ENCODE measurements at regions not wholly inside any gene's neighbourhood (a gene's known extent, or its start where the extent isn't known, plus 50 kb on each side); places are given as distances from the start of the nearest gene placed in this dataset.

DNA sequence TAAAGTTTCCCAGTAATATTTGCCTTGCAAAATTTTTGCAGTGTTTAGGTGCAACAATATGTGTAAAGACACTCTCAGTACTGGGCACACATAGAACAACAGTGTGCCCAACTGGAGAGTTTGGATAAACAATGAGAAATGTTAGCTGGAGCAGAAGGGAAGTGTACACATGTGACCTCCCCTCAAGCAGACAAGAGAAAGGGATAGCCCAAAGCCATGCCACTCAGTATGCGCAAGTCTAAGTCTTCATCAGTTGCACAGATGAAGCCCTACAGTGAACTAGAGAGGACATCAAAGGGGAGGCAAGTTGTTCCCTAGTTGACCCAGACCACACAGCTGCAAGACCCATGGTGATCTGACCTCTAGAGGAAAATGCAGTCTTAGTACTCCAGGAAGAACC, 97.9 kb upstream of the CDH11 start:
- DNase-seq (ENCODE audit: low read depth in 3 of 3), result no peak

- no peak for DNase-seq (ENCODE audit: low read depth in 3 of 3)
Observed at GRCh38 chr16:65218348-65218747, 96.5 kb upstream of the CDH11 start.

DNA sequence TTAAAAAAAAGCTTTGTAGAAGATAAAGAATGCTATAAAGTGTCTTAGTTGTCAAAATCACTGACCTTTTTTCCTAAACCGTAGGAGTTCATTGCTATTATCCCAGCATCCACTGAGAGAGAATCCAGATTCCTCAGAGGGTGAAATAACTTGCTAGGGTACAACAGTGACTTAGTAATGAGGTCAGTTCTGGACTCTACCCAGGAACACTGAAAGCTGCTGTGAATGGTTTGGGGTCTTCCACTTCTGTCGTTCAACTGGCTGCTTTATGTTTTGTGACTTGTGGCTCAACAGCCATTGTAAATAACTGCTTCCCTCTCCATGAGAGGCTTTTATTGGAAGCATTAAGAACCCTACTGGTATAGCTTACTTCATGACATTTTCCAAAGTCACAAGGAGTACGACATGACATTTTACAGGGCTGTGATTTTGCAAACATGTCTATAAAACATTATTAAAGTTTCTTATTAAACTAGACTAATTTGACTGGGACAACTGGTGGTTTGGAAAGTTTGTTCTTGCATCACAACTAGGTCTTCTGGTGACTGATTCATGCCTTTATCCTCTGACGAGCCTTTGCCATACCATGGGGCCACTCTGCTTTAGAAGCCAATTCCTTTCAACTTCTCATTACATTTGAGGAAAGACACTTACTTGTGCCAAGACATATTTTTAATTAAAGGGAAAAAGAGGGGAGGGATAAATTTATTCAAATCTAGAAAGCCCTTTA, 92.2 kb upstream of the CDH11 start:
- no peak for DNase-seq (ENCODE audit: low read depth in 3 of 3)

- DNase-seq (ENCODE audit: low read depth in 3 of 3), result no peak
Observed at GRCh38 chr16:65212791-65213190, 90.9 kb upstream of the CDH11 start.

- DNase-seq (ENCODE audit: low read depth in 3 of 3), result no peak
Observed at GRCh38 chr16:65212240-65212639, 90.4 kb upstream of the CDH11 start.

GRCh38 chr16:65202461-65202860, 80.6 kb upstream of the CDH11 start:
- DNase-seq (ENCODE audit: low read depth in 3 of 3), result no peak

GRCh38 chr16:65201511-65201910, 79.6 kb upstream of the CDH11 start:
- DNase-seq (ENCODE audit: low read depth in 3 of 3), result no peak

DNA sequence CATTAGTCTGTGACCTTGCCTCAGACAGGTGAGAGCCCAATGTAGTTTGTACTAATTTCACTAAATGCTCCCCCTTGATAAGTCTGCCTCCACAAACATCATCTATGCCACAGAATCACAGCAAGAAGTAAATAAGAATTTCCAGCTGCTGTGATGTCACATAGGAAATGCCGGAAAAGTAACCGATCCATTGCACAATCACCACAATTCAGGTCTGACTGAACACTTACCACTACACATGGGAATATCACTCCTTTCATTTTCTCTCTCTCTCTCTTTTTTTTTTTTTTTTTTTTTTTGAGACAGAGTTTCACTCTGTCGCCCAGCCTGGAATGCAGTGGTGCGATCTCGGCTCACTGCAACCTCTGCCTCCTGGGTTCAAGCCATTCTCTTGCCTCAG, 79.0 kb upstream of the CDH11 start:
- DNase-seq (ENCODE audit: low read depth in 3 of 3), result no peak

- no peak for DNase-seq (ENCODE audit: low read depth in 3 of 3)
Observed at GRCh38 chr16:65200156-65200773, 78.4 kb upstream of the CDH11 start.

DNA sequence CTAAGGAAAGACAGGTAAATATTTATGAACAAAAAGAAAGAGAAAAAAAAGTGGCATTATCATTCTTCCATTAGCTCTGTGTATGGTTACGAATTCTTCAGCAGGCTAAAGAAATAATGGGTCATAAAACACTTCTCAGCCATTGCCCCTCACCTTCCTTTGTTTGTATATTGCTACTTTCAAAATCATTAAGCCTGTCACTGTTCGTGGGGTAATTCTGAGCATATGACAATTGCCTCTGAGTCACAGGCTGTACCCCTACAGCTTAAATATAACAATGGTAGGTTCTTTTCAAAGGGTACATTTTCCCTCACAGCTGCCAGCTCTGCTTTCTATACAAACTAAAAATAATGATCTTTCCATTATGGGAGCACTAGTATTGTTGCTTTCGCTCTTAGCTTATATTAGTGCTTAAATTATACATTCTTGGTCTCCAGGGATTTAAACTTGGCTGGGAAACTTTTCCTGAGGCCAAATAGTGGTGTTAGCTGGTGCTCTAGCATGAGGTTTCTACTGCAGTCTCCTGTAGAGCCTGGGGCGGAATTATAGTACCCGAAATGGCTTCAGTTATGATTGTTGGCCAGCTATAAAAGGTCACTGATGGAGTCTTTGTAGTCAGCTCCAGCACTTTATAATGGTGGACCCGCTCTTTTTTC, 74.7 kb upstream of the CDH11 start:
- DNase-seq (ENCODE audit: low read depth in 3 of 3), result no peak

- no peak for DNase-seq (ENCODE audit: low read depth in 3 of 3)
Observed at GRCh38 chr16:65195998-65196397, 74.1 kb upstream of the CDH11 start.

- DNase-seq (ENCODE audit: low read depth in 3 of 3), result no peak
Observed at GRCh38 chr16:65185241-65185778, 63.4 kb upstream of the CDH11 start.

DNA sequence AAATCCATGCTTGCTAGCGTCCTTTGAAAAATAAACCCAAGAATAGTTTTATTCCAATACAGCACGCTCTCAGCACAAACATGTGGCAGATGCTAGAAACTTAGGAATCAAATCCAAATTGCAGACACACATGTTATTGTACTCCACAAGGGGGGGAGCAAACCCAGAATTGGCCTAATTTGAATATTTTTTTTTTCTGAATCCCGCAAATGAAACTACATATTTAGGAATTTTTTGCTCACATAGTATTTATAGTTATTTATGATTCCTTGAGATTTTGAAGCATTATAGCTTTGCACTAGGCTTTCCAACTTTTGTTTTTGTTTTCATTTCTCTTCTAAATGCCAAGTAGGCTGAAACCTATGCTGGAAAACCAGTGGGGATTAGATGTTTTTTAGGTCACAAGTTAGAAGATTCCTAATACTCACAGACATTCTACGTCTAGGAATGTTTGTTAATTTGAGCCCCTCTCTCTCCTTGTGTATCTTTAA, 59.3 kb upstream of the CDH11 start:
- no peak for DNase-seq (ENCODE audit: low read depth in 3 of 3)

DNA sequence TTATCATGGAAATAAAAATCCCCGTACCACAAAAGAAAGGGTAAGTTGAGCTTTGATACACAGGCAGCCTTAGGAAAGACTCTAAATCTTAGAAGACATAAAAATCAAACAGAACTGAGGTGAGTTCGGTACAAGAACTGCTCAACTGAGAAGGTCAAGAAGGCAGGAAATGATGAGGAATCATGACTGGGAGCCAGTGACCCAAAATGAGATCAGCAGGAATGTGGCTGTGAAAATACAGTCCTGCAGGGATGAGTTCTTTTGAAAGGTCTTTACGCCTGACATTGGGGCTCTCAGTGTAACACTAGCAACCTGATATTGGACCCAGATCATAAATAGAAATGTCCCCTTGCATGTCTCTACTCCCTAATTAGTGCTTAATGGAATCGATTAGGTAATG, 56.3 kb upstream of the CDH11 start:
- no peak for DNase-seq (ENCODE audit: low read depth in 3 of 3)

GRCh38 chr16:65176603-65177002, 54.7 kb upstream of the CDH11 start:
- no peak for DNase-seq (ENCODE audit: low read depth in 3 of 3)

DNA sequence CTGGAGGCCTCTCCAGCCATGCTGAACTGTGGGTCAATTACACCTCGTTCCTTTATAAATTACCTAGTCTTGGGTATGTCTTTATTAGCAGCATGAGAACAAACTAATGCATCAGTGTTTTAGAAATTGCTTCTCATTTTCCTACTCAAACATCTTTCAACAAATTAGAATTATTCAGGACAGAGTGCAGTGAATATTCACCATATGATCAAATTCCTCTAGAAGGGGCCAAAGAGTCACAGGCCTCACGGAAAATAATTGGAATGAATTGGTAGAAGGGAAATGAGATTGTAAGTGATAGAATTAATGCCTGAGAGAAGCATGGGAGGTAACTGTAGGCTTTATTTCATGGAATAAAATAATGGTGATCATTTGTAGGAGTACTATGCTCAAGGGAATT, 50.5 kb upstream of the CDH11 start:
- DNase-seq (ENCODE audit: low read depth in 3 of 3), result no peak

Measured in stimulated activated CD4-positive, alpha-beta T cell treated with anti-CD3 and anti-CD28 coated beads, TNF-alpha, amount 100 ng/mL, for 48 hours (primary cell).